ENCODE measurements at regions not wholly inside any gene's neighbourhood (a gene's known extent, or its start where the extent isn't known, plus 50 kb on each side); places are given as distances from the start of the nearest gene placed in this dataset.

- TF ChIP-seq TAF1 (IDR thresholded peaks at IDR 0.05; ENCODE audit: borderline replicate concordance, insufficient read depth, low read length) (no peak), POLR2AphosphoS5 (IDR thresholded peaks at IDR 0.05; ENCODE audit: low read depth, low read length) (no peak), SIN3A (IDR thresholded peaks at IDR 0.05; ENCODE audit: borderline replicate concordance, insufficient read depth, low read length) (no peak), FOXP2 (optimal IDR thresholded peaks at IDR 0.05; ENCODE audit: borderline replicate concordance, extremely low read depth, extremely low read length, insufficient read depth) (no peak)
- TF ChIP-seq, protein P1, sequence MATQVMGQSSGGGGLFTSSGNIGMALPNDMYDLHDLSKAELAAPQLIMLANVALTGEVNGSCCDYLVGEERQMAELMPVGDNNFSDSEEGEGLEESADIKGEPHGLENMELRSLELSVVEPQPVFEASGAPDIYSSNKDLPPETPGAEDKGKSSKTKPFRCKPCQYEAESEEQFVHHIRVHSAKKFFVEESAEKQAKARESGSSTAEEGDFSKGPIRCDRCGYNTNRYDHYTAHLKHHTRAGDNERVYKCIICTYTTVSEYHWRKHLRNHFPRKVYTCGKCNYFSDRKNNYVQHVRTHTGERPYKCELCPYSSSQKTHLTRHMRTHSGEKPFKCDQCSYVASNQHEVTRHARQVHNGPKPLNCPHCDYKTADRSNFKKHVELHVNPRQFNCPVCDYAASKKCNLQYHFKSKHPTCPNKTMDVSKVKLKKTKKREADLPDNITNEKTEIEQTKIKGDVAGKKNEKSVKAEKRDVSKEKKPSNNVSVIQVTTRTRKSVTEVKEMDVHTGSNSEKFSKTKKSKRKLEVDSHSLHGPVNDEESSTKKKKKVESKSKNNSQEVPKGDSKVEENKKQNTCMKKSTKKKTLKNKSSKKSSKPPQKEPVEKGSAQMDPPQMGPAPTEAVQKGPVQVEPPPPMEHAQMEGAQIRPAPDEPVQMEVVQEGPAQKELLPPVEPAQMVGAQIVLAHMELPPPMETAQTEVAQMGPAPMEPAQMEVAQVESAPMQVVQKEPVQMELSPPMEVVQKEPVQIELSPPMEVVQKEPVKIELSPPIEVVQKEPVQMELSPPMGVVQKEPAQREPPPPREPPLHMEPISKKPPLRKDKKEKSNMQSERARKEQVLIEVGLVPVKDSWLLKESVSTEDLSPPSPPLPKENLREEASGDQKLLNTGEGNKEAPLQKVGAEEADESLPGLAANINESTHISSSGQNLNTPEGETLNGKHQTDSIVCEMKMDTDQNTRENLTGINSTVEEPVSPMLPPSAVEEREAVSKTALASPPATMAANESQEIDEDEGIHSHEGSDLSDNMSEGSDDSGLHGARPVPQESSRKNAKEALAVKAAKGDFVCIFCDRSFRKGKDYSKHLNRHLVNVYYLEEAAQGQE (IDR thresholded peaks at IDR 0.05; ENCODE audit: insufficient read depth in 1 of 2, low read depth in 2 of 2, low read length in 2 of 2): no peak
Observed at GRCh38 chr3:194824100-194824499, 138.4 kb downstream of the FAM43A start.

All from PFSK-1 (cell line).